ENCODE measurements at regions not wholly inside any gene's neighbourhood (a gene's known extent, or its start where the extent isn't known, plus 50 kb on each side); places are given as distances from the start of the nearest gene placed in this dataset.

DNA sequence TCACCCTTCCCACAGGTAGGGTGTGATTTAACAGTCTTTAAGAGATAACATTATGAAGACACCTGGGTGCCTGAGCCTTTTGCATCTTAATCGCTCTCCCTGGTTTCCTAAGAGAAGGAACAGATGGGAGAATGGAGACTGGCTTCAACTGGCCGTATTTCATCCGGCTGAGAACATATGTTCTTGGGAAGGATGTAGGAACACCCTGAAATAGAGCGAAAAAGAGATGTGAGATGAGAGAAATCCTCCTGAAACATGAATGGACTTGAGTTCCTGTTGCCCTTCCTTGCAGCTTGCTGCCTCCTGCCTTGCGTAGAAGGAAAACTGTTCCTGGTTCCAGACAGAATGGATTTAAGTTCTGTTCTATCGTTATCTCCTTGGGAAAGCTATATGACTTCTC, 385.4 kb upstream of the RBFOX1 start:
- Histone ChIP-seq H3K27ac (no peak overlapping the region), H3K9me3 (no peaks in the 10 kb centered on the region), H3K27me3 (no peaks in the 10 kb centered on the region), H3K4me1 (no peaks in the 10 kb centered on the region), H3K4me3 (no peak overlapping the region), H3K36me3 (no peaks in the 10 kb centered on the region)
- TF ChIP-seq, protein P1, sequence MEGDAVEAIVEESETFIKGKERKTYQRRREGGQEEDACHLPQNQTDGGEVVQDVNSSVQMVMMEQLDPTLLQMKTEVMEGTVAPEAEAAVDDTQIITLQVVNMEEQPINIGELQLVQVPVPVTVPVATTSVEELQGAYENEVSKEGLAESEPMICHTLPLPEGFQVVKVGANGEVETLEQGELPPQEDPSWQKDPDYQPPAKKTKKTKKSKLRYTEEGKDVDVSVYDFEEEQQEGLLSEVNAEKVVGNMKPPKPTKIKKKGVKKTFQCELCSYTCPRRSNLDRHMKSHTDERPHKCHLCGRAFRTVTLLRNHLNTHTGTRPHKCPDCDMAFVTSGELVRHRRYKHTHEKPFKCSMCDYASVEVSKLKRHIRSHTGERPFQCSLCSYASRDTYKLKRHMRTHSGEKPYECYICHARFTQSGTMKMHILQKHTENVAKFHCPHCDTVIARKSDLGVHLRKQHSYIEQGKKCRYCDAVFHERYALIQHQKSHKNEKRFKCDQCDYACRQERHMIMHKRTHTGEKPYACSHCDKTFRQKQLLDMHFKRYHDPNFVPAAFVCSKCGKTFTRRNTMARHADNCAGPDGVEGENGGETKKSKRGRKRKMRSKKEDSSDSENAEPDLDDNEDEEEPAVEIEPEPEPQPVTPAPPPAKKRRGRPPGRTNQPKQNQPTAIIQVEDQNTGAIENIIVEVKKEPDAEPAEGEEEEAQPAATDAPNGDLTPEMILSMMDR (IDR thresholded peaks at IDR 0.05), result no peak
- DNase-seq (ENCODE audit: low spot score), result no peak

DNA sequence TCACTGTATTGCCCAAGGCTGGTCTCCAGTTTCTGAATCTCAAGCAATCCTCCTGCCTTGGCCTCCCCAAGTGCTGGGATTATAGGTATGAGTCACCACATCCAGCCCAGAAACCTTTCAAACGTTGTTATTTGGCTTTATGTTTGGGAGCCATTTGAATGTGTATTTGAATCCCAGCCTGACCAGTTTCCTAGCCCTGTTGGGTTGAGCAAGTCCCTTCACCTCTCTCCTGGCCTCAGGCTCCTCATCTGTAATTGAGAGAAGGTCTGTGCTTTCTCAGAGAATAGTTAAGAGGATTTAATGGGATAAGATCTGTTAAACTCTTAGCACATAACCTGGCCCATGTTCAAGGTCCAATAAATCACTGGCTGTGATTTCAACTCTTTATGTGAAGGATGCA, 385.8 kb upstream of the RBFOX1 start:
- H3K27me3 ChIP-seq, result no peaks in the 10 kb centered on the region
- H3K4me3 ChIP-seq, result no peak overlapping the region
- no peaks in the 10 kb centered on the region for H3K36me3 ChIP-seq
- H3K27ac ChIP-seq, result no peak overlapping the region
- DNase-seq (ENCODE audit: low spot score), result no peak
- no peaks in the 10 kb centered on the region for H3K4me1 ChIP-seq
- TF ChIP-seq, protein P1 (IDR thresholded peaks at IDR 0.05), result no peak
- H3K9me3 ChIP-seq, result no peaks in the 10 kb centered on the region

DNA sequence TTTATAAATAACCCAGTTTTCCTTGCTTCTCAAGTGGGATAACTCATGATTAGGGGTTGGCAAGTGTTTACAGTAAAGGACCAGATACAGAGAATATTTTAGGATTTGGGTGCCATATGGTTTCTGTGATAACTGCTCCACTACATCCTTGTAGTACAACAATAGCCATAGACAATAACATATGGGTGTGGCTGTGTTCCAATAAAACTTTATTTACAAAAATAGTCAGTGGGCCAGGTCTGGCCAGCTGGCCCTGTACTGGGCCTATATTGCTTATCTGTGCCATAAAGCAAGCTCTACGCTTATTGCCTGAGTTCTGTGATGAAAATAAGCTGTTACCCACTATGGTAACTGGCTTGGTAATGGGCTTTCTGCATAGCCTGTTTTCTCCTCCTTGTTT, 386.5 kb upstream of the RBFOX1 start:
- no peaks in the 10 kb centered on the region for H3K36me3 ChIP-seq
- no peaks in the 10 kb centered on the region for H3K9me3 ChIP-seq

DNA sequence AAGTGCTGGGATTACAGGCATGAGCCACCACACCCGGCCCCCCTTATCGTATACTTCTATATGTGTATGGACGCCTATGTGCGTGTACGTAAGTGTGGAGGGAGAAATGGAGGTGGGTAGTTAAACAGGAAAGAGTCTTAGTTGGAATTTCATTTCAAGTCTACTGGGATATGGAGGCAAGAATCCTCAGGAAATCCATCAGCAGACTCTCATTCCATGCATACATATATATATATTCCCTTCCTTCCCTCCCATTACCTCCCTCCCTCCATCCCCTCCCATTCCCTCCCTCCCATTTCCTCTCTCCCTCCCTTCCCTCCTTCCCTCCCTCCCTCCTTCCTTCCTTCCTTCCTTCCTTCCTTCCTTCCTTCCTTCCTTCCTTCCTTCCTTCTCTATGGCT, 391.7 kb upstream of the RBFOX1 start:
- Histone ChIP-seq H3K9me3 (no peaks in the 10 kb centered on the region), H3K27me3 (no peaks in the 10 kb centered on the region), H3K27ac (no peak overlapping the region), H3K36me3 (no peaks in the 10 kb centered on the region), H3K4me1 (no peaks in the 10 kb centered on the region), H3K4me3 (no peak overlapping the region)
- no peak for DNase-seq (ENCODE audit: low spot score)
- TF ChIP-seq, protein P1 (IDR thresholded peaks at IDR 0.05), result no peak

More for the DNA sequence above, 386.5 kb upstream of the RBFOX1 start:
- TF ChIP-seq, protein P1 (IDR thresholded peaks at IDR 0.05), result no peak
- H3K4me3 ChIP-seq, result no peak overlapping the region
- DNase-seq (ENCODE audit: low spot score), result no peak
- no peaks in the 10 kb centered on the region for H3K27me3 ChIP-seq
- H3K4me1 ChIP-seq, result no peaks in the 10 kb centered on the region
- H3K27ac ChIP-seq, result no peak overlapping the region

DNA sequence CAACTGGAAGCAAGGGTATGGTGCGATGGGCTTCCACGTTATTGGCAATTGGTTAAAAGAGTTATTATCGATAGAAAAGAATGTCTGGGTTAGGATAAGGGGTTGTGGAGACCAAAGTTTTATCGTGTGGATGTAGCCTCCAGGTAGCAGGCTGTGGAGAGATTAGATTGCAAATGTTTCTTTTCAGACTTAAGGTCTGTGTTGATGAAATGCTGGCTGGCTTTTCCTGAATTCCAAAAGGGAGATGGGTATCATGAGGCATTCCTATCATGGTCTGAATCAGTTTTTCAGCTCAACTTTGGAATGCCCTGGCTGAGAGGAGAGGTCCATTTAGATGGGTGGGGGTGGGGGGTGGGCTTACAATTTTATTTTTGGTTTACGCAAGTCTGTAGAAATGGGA, 395.0 kb upstream of the RBFOX1 start:
- Histone ChIP-seq H3K27ac (no peak overlapping the region), H3K36me3 (no peaks in the 10 kb centered on the region), H3K9me3 (no peaks in the 10 kb centered on the region), H3K4me3 (no peak overlapping the region), H3K27me3 (no peaks in the 10 kb centered on the region), H3K4me1 (no peaks in the 10 kb centered on the region)
- no peak for DNase-seq (ENCODE audit: low spot score)
- TF ChIP-seq, protein P1 (IDR thresholded peaks at IDR 0.05), result no peak

DNA sequence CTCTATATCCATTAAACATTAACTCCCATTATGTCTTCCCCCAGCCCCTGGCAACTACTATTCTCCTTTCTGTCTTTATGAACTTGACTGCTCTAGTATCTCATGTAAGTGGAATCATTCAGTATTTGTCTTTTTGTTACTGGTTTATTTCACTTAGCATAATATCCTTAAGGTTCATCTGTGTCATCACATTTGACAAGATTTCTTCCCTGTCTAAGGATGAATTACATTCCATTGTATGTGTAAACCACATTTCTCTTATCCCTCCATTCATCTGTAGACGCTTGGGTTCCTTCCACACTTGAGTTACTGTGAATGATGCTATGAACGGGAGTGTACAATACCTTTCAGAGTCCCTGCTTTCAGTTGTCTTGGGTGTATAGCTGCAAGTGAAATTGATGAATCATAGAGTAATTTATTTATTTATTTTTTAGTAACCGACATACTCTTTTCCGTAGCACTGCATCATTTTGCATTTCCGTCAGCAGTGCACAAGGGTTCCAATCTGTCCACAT, 399.7 kb upstream of the RBFOX1 start:
- H3K27ac ChIP-seq, result no peak overlapping the region
- TF ChIP-seq, protein P1 (IDR thresholded peaks at IDR 0.05), result no peak
- H3K9me3 ChIP-seq, result no peaks in the 10 kb centered on the region
- no peaks in the 10 kb centered on the region for H3K36me3 ChIP-seq
- no peaks in the 10 kb centered on the region for H3K4me1 ChIP-seq
- no peak overlapping the region for H3K4me3 ChIP-seq
- DNase-seq (ENCODE audit: low spot score), result no peak
- H3K27me3 ChIP-seq, result no peaks in the 10 kb centered on the region

All from right atrium auricular region (tissue), 2 donors.